GM12878 (cell line): ENCODE measurements at regions not wholly inside any gene's neighbourhood (a gene's known extent, or its start where the extent isn't known, plus 50 kb on each side); places are given as distances from the start of the nearest gene placed in this dataset.

Experiments
- ATAC-seq: fragments of 200-7000 bp; cut with Tn5 transposase; 3 replicates; pipeline ENCODE4 v1.9.1; 2020; ENCODE audit warnings: mild to moderate bottlenecking, moderate library complexity
- BruUV-seq: library from RNA; stranded (reverse); fragments of 400-500 nt; replicated peaks from 2 replicates; lab custom pipeline; 2021; lab: Mats Ljungman, UMichigan
- CTCF ChIA-PET: fragments of 300-600 bp; sonication (Branson Sonifier 250); formaldehyde crosslinking; extraction: SDS; loops from one replicate; lab custom pipeline; 2021; ENCODE audit warnings: inconsistent platforms; lab: Yijun Ruan, JAX
- POLR2A ChIA-PET: fragments of 350-600 bp; formaldehyde crosslinking; extraction: SDS; loops from one replicate; lab custom pipeline; 2021; ENCODE audit warnings: inconsistent platforms; lab: Charles Lee
- RAD21 ChIA-PET: fragments of 300-600 bp; sonication (Branson Sonifier 250); formaldehyde crosslinking; loops from one replicate; lab custom pipeline; 2023; ENCODE audit warnings: antibody characterized with exemption; ENCODE audit not compliant: unreplicated experiment; lab: Charles Lee
- SMC1A ChIA-PET: fragments of 300-600 bp; sonication (Branson Sonifier 250); formaldehyde crosslinking; loops from one replicate; lab custom pipeline; 2023; ENCODE audit not compliant: unreplicated experiment, uncharacterized antibody; lab: Charles Lee
- DNase-seq: peaks from one replicate; pipeline ENCODE4 v3.0.0-alpha.2; 2011; ENCODE audit warnings: low read depth, low spot score
- FAIRE-seq: peaks from 3 replicates; lab custom pipeline; 2011; peaks lifted over from hg19 to GRCh38; lab: Jason Lieb, UNC
- H2AFZ ChIP-seq: 2 replicates; pipeline ENCODE4 v1.6.0; 2011; ENCODE audit warnings: low read depth, low read length, control low read depth; ENCODE audit not compliant: control insufficient read depth
- H3K27ac ChIP-seq: 2 replicates; pipeline ENCODE4 v1.5.1; 2011; ENCODE audit warnings: control low read depth; ENCODE audit not compliant: control insufficient read depth, insufficient read depth
- H3K27me3 ChIP-seq, 2 experiments: replicated peaks in 1 of 2; 2 replicates each; pipeline versions ENCODE4 v1.6.0 to v1.6.1; 2011; ENCODE audit warnings: low read length in 1 of 2; ENCODE audit not compliant: control insufficient read depth in 2 of 2, insufficient read depth in 2 of 2
- H3K36me3 ChIP-seq, 2 experiments: 2 replicates each; pipeline ENCODE4 v1.5.1; 2011; ENCODE audit warnings: low read length in 1 of 2; ENCODE audit not compliant: control insufficient read depth in 2 of 2, insufficient read depth in 2 of 2
- H3K4me1 ChIP-seq: 2 replicates; pipeline ENCODE4 v1.6.1; 2011; ENCODE audit warnings: mild to moderate bottlenecking, low read length, moderate library complexity, mixed read lengths; ENCODE audit not compliant: control insufficient read depth, insufficient read depth
- H3K4me2 ChIP-seq: 2 replicates; pipeline ENCODE4 v1.6.0; 2011; ENCODE audit warnings: control low read depth; ENCODE audit not compliant: control insufficient read depth, insufficient read depth
- H3K4me3 ChIP-seq: fragments of 200-600 bp; sonication (generic); 2 replicates; pipeline ENCODE4 v1.5.1; 2016
- H3K79me2 ChIP-seq: 2 replicates; pipeline ENCODE4 v1.6.0; 2011; ENCODE audit warnings: low read length; ENCODE audit not compliant: control insufficient read depth, insufficient read depth
- H3K9ac ChIP-seq: 2 replicates; pipeline ENCODE4 v1.8.0; 2011; ENCODE audit warnings: low read length, control low read depth, mixed read lengths; ENCODE audit not compliant: control insufficient read depth, insufficient read depth
- H3K9me3 ChIP-seq: replicated peaks from 3 replicates; pipeline ENCODE4 v1.5.1; 2011; ENCODE audit warnings: mild to moderate bottlenecking, low read length; ENCODE audit not compliant: control insufficient read depth, insufficient read depth
- H4K20me1 ChIP-seq: 2 replicates; pipeline ENCODE4 v1.6.0; 2011; ENCODE audit not compliant: control insufficient read depth, insufficient read depth
- IKZF1 ChIP-seq: fragments of 450-650 bp; conservative IDR thresholded peaks from 2 replicates; pipeline ENCODE4 v1.6.1; 2017; ENCODE audit warnings: antibody characterized with exemption, mild to moderate bottlenecking
- WGBS: methylation state at CpG from one replicate; pipeline ENCODE4 v1.1.6; 2016; ENCODE audit warnings: low lambda C conversion rate; ENCODE audit not compliant: insufficient replicate concordance, insufficient coverage; ENCODE audit errors: missing lambda C conversion rate; 5-methylcytosine and 5-hydroxymethylcytosine counted together
- in situ Hi-C: fragments of 300-500 bp; cut with MboI; formaldehyde crosslinking; loops from 9 replicates; pipeline ENCODE4 v1.14.3; 2018; ENCODE audit warnings: mixed read lengths
- intact Hi-C: fragments of 100-400 bp; cut with micrococcal nuclease; formaldehyde crosslinking; loops from one replicate; pipeline ENCODE4 v1.14.2; 2022; ENCODE audit not compliant: unreplicated experiment
- TF ChIP-seq, protein P1 (sequence below): fragments of 450-650 bp; IDR thresholded peaks from 2 replicates; pipeline ENCODE4 v1.6.1; 2016; ENCODE audit warnings: mild to moderate bottlenecking
- TF ChIP-seq, protein P2 (sequence below): fragments of 450-650 bp; IDR thresholded peaks from 2 replicates; pipeline ENCODE4 v1.6.1; 2018; ENCODE audit warnings: borderline replicate concordance, mild to moderate bottlenecking; ENCODE audit not compliant: partially characterized antibody

DNA sequence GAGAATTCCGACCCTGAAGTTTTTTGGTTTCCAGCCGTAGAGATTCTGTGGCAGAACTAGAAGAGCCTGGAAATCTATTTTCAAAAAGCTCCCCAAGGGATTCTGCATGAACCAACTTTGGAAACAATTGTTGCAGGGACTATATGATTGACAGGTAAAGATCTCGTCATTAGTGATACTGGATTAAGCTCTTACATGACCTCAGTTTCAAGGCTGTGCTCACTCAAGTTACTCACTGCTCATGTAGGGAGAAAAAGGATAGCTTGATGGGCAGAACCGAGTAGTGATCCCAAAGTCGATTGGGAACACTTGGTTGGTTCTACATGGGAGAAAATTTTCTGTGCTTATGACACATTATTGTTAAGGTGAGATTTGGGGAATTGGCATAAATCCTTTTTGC, 142.3 kb upstream of the RASGRP1 start:
- no peak overlapping the region for H3K4me3 ChIP-seq
- SMC1A ChIA-PET, result interaction anchor here (0.6 to 5.1 kb wide), 10 partner anchors 16 to 1050 kb away, joined by 3 to 45 read pairs (median 4); no protein-coding TSS in a partner anchor
- no peak overlapping the region for H2AFZ ChIP-seq
- TF ChIP-seq IKZF1, result no peak
- TF ChIP-seq, protein P1, sequence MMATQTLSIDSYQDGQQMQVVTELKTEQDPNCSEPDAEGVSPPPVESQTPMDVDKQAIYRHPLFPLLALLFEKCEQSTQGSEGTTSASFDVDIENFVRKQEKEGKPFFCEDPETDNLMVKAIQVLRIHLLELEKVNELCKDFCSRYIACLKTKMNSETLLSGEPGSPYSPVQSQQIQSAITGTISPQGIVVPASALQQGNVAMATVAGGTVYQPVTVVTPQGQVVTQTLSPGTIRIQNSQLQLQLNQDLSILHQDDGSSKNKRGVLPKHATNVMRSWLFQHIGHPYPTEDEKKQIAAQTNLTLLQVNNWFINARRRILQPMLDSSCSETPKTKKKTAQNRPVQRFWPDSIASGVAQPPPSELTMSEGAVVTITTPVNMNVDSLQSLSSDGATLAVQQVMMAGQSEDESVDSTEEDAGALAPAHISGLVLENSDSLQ, result 0 out of 2 replicates have a peak, but pooled peaks have one; percentile 20
- TF ChIP-seq, protein P2, sequence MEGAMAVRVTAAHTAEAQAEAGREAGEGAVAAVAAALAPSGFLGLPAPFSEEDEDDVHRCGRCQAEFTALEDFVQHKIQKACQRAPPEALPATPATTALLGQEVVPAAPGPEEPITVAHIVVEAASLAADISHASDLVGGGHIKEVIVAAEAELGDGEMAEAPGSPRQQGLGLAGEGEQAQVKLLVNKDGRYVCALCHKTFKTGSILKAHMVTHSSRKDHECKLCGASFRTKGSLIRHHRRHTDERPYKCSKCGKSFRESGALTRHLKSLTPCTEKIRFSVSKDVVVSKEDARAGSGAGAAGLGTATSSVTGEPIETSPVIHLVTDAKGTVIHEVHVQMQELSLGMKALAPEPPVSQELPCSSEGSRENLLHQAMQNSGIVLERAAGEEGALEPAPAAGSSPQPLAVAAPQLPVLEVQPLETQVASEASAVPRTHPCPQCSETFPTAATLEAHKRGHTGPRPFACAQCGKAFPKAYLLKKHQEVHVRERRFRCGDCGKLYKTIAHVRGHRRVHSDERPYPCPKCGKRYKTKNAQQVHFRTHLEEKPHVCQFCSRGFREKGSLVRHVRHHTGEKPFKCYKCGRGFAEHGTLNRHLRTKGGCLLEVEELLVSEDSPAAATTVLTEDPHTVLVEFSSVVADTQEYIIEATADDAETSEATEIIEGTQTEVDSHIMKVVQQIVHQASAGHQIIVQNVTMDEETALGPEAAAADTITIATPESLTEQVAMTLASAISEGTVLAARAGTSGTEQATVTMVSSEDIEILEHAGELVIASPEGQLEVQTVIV, result no peak
- no peaks in the 10 kb centered on the region for H3K36me3 ChIP-seq
- no peaks in the 10 kb centered on the region for H3K9me3 ChIP-seq
- H3K4me1 ChIP-seq, result no peaks in the 10 kb centered on the region
- DNase-seq, result no peak
- no peak for ATAC-seq
- BruUV-seq, result no TSS peak
- RAD21 ChIA-PET, result interaction anchor here (0.8 to 7.5 kb wide), 11 partner anchors 9 to 1050 kb away, joined by 3 to 52 read pairs (median 6); no protein-coding TSS in a partner anchor
- POLR2A ChIA-PET, result no interaction called here
- no peaks in the 10 kb centered on the region for H3K27me3 ChIP-seq
- FAIRE-seq, result no peak
- H3K9ac ChIP-seq, result no peak overlapping the region
- in situ Hi-C loops, result loop anchor here (5.0 kb wide), 1 partner anchor 875 kb away; the partner anchor contains the start of gene THBS1
- H3K79me2 ChIP-seq, result no peaks in the 10 kb centered on the region
- no peak overlapping the region for H3K27ac ChIP-seq
- intact Hi-C loops, result loop anchor here (10.0 kb wide), 2 partner anchors 148 to 1048 kb away; no protein-coding TSS in a partner anchor
- H3K4me2 ChIP-seq, result no peak overlapping the region
- no peaks in the 10 kb centered on the region for H4K20me1 ChIP-seq
- 44% methylated on average over 5 of the region's 5 CpGs for WGBS
- CTCF ChIA-PET, result interaction anchor here (0.7 to 15.3 kb wide), 28 partner anchors 10 to 1050 kb away, joined by 3 to 386 read pairs (median 6); partner anchors contain the start of genes FAM98B and THBS1
